H9 (cell line): ENCODE measurements at regions not wholly inside any gene's neighbourhood (a gene's known extent, or its start where the extent isn't known, plus 50 kb on each side); places are given as distances from the start of the nearest gene placed in this dataset.

Experiments
- DNase-seq: peaks from one replicate; pipeline ENCODE4 v3.0.0-alpha.2; 2017
- H2AFZ ChIP-seq: one replicate; pipeline ENCODE4 v1.6.1; 2013; ENCODE audit warnings: mild to moderate bottlenecking, low read length, control low read depth, moderate library complexity
- H2AK5ac ChIP-seq: 2 replicates; pipeline ENCODE4 v1.6.1; 2013; ENCODE audit warnings: low read length, control low read depth, mixed read lengths; ENCODE audit not compliant: insufficient read length
- H2BK120ac ChIP-seq: one replicate; pipeline ENCODE4 v1.6.1; 2013; ENCODE audit warnings: low read depth, mild to moderate bottlenecking, low read length, control low read depth, inconsistent platforms; ENCODE audit not compliant: poor library complexity, severe bottlenecking
- H2BK12ac ChIP-seq: 2 replicates; pipeline ENCODE4 v1.6.1; 2013; ENCODE audit warnings: low read length, control low read depth, mixed read lengths, low read depth; ENCODE audit not compliant: insufficient read length
- H2BK15ac ChIP-seq: 2 replicates; pipeline ENCODE4 v1.6.1; 2013; ENCODE audit warnings: low read depth, low read length, control low read depth
- H2BK20ac ChIP-seq: one replicate; pipeline ENCODE4 v1.6.1; 2013; ENCODE audit warnings: low read depth, mild to moderate bottlenecking, low read length, control low read depth, inconsistent platforms; ENCODE audit not compliant: poor library complexity, severe bottlenecking
- H2BK5ac ChIP-seq: 2 replicates; pipeline ENCODE4 v1.6.1; 2013; ENCODE audit warnings: low read length, control low read depth, mixed read lengths; ENCODE audit not compliant: insufficient read length
- H3K14ac ChIP-seq: 2 replicates; pipeline ENCODE4 v1.6.1; 2013; ENCODE audit warnings: low read length, control low read depth; ENCODE audit not compliant: insufficient read depth
- H3K18ac ChIP-seq: 2 replicates; pipeline ENCODE4 v1.6.1; 2013; ENCODE audit warnings: low read depth, mild to moderate bottlenecking, mixed read lengths, low read length, control low read depth; ENCODE audit not compliant: insufficient read length
- H3K23ac ChIP-seq: 2 replicates; pipeline ENCODE4 v1.6.1; 2013; ENCODE audit warnings: low read length, control low read depth, mixed read lengths, low read depth; ENCODE audit not compliant: insufficient read length
- H3K23me2 ChIP-seq: 2 replicates; pipeline ENCODE4 v1.6.1; 2013; ENCODE audit warnings: low read depth, mild to moderate bottlenecking, mixed read lengths, low read length, control low read depth; ENCODE audit not compliant: insufficient read length, poor library complexity, severe bottlenecking
- H3K27ac ChIP-seq: 2 replicates; pipeline ENCODE4 v1.5.1; 2013; ENCODE audit warnings: low read length, control low read depth, mixed read lengths, low read depth; ENCODE audit not compliant: insufficient read length
- H3K27me3 ChIP-seq: 2 replicates; pipeline ENCODE4 v1.6.1; 2013; ENCODE audit warnings: low read length, control low read depth, inconsistent platforms; ENCODE audit not compliant: insufficient read depth
- H3K4ac ChIP-seq: 2 replicates; pipeline ENCODE4 v1.6.1; 2013; ENCODE audit warnings: low read depth, mild to moderate bottlenecking, control low read depth, inconsistent platforms, low read length, moderate library complexity
- H3K4me1 ChIP-seq: 2 replicates; pipeline ENCODE4 v1.6.1; 2013; ENCODE audit warnings: low read length, control low read depth, inconsistent platforms; ENCODE audit not compliant: insufficient read depth
- H3K4me2 ChIP-seq: 2 replicates; pipeline ENCODE4 v1.6.1; 2013; ENCODE audit warnings: low read length, control low read depth, mixed read lengths; ENCODE audit not compliant: insufficient read length, insufficient read depth
- H3K56ac ChIP-seq: 2 replicates; pipeline ENCODE4 v1.6.1; 2013; ENCODE audit warnings: low read depth, mild to moderate bottlenecking, mixed read lengths, low read length, control low read depth; ENCODE audit not compliant: insufficient read length
- H3K79me1 ChIP-seq: 2 replicates; pipeline ENCODE4 v1.6.1; 2013; ENCODE audit warnings: low read depth, mild to moderate bottlenecking, moderate library complexity, low read length, control low read depth, inconsistent platforms; ENCODE audit not compliant: insufficient read depth, poor library complexity, severe bottlenecking
- H3K79me2 ChIP-seq: 2 replicates; pipeline ENCODE4 v1.6.1; 2013; ENCODE audit warnings: low read length, control low read depth, inconsistent platforms; ENCODE audit not compliant: insufficient read depth
- H3K9ac ChIP-seq: 2 replicates; pipeline ENCODE4 v1.6.1; 2013; ENCODE audit warnings: low read length, control low read depth, mixed read lengths; ENCODE audit not compliant: insufficient read length; ENCODE audit errors: extremely low read depth
- H3K9me3 ChIP-seq: one replicate; pipeline ENCODE4 v1.6.1; 2013; ENCODE audit warnings: low read depth, low read length, inconsistent platforms; ENCODE audit not compliant: control insufficient read depth
- H3T11ph ChIP-seq: one replicate; pipeline ENCODE4 v1.6.1; 2013; ENCODE audit warnings: mild to moderate bottlenecking, low read length, control low read depth, inconsistent platforms
- H4K20me1 ChIP-seq: one replicate; pipeline ENCODE4 v1.6.1; 2013; ENCODE audit not compliant: control insufficient read depth, insufficient read length, insufficient read depth
- H4K5ac ChIP-seq: 2 replicates; pipeline ENCODE4 v1.6.1; 2013; ENCODE audit warnings: low read depth, mild to moderate bottlenecking, mixed read lengths, low read length, control low read depth; ENCODE audit not compliant: insufficient read length
- H4K8ac ChIP-seq: replicated peaks from 2 replicates; pipeline ENCODE4 v1.6.1; 2013; ENCODE audit warnings: low read length, control low read depth, mixed read lengths, low read depth; ENCODE audit not compliant: insufficient read length
- H4K91ac ChIP-seq: 2 replicates; pipeline ENCODE4 v1.6.1; 2013; ENCODE audit warnings: low read depth, mild to moderate bottlenecking, moderate library complexity, mixed read lengths, low read length, control low read depth; ENCODE audit not compliant: insufficient read length
- H3K27ac Mint-ChIP-seq, 3 experiments: 2 replicates in 2 of 3; 3 replicates in 1 of 3; pipeline ENCODE4 v1.8.0; 2020 to 2021; ENCODE audit warnings: mixed read lengths in 3 of 3, mild to moderate bottlenecking in 1 of 3, moderate library complexity in 1 of 3
- H3K27me3 Mint-ChIP-seq: 2 replicates; pipeline ENCODE4 v1.8.0; 2021; ENCODE audit warnings: low read depth, mild to moderate bottlenecking, moderate library complexity, mixed read lengths
- H3K36me3 Mint-ChIP-seq, 3 experiments: 2 replicates in 2 of 3; 3 replicates in 1 of 3; pipeline ENCODE4 v1.8.0; 2020 to 2021; ENCODE audit warnings: low read depth in 3 of 3, mixed read lengths in 3 of 3; ENCODE audit not compliant: insufficient read depth in 1 of 3
- H3K4me1 Mint-ChIP-seq, 2 experiments: 2 replicates each; pipeline ENCODE4 v1.8.0; 2020; ENCODE audit warnings: mixed read lengths in 2 of 2
- H3K4me3 Mint-ChIP-seq, 2 experiments: 2 replicates in 1 of 2; 3 replicates in 1 of 2; pipeline ENCODE4 v1.8.0; 2020 to 2021; ENCODE audit warnings: mild to moderate bottlenecking in 2 of 2, mixed read lengths in 2 of 2, moderate library complexity in 1 of 2
- H3K9me3 Mint-ChIP-seq, 2 experiments: 2 replicates in 1 of 2; 3 replicates in 1 of 2; pipeline ENCODE4 v1.8.0; 2020; ENCODE audit warnings: mild to moderate bottlenecking in 2 of 2, mixed read lengths in 2 of 2, moderate library complexity in 1 of 2
- CTCF ChIP-seq: fragments of 200-600 bp; sonication (generic); conservative IDR thresholded peaks from 3 replicates; pipeline ENCODE4 v1.8.0; 2021; ENCODE audit warnings: antibody characterized with exemption, mild to moderate bottlenecking
- WGBS: extraction: QIAGEN DNeasy Blood & Tissue Kit; methylation state at CpG from one replicate; pipeline ENCODE4 v1.1.7; 2013; ENCODE audit warnings: missing lambda C conversion rate, low lambda C conversion rate, mixed read lengths; ENCODE audit not compliant: insufficient read length; ENCODE audit errors: extremely low coverage; 5-methylcytosine and 5-hydroxymethylcytosine counted together

GRCh38 chr4:149234798-149235197 is 580.8 kb downstream of the IQCM start:
- Histone ChIP-seq H2BK120ac (no peak overlapping the region), H3K4ac (no peak overlapping the region), H3K23ac (no peak overlapping the region), H3K79me1 (no peaks in the 10 kb centered on the region), H4K20me1 (no peaks in the 10 kb centered on the region), H2BK20ac (no peak overlapping the region), H4K5ac (no peak overlapping the region), H3K9me3 (no peaks in the 10 kb centered on the region), H3K14ac (no peak overlapping the region), H3K79me2 (no peaks in the 10 kb centered on the region), H2BK5ac (no peak overlapping the region), H2BK12ac (no peak overlapping the region), H2AK5ac (no peak overlapping the region), H2AFZ (no peak overlapping the region), H3T11ph (no peak overlapping the region), H3K9ac (no peak overlapping the region), H3K4me1 (no peaks in the 10 kb centered on the region), H3K27me3 (no peaks in the 10 kb centered on the region), H3K23me2 (no peaks in the 10 kb centered on the region), H3K18ac (no peak overlapping the region), H4K8ac (no peak overlapping the region), H3K27ac (no peak overlapping the region), H2BK15ac (no peak overlapping the region), H3K56ac (no peak overlapping the region), H3K4me2 (no peak overlapping the region), H4K91ac (no peak overlapping the region)
- TF ChIP-seq CTCF, result no peak
- DNase-seq, result no peak
- Mint-ChIP-seq H3K4me1 (no peaks in the 10 kb centered on the region), H3K27me3 (no peaks in the 10 kb centered on the region), H3K27ac (no peak overlapping the region), H3K4me3 (no peak overlapping the region), H3K36me3 (no peaks in the 10 kb centered on the region; a peak in 1 of 7 replicates), H3K9me3 (peaks cover 0 to 2% of the 10 kb centered on the region in 2 experiments; a peak in 1 of 5 replicates)
- WGBS, result no CpG with 5 or more reads among the region's 1 CpG
